ENCODE measurements at regions not wholly inside any gene's neighbourhood (a gene's known extent, or its start where the extent isn't known, plus 50 kb on each side); places are given as distances from the start of the nearest gene placed in this dataset.

DNA sequence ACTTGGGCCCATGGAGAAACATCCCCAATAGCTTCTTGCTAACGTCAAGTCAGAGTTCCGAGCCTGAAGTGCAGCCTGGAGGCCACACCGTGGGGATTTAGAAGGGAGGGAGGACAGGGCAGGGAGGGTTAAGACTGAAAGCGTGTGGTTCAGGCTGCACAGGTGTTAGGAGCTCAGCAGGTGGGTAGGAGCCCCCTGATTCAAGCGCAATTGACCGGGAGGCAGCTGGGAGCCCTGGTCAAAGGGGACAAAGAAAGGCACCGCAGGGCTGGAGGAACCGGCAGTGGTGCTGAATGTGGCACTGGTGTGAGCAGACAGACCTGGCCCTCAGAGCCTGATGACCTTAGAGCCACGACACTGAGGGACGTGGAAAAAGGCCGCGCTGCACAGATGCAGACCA, 149.6 kb downstream of the TMEM18 start:
- Histone ChIP-seq H3K9ac (no peak overlapping the region), H3K4me3 (ENCODE audit: low read depth in 2 of 2, low read length in 1 of 2) (no peak overlapping the region), H3K27me3 (ENCODE audit: insufficient read depth) (no peaks in the 10 kb centered on the region), H3K27ac (ENCODE audit: low read depth in 2 of 2, low read length in 1 of 2) (no peak overlapping the region), H3K9me2 (no peaks in the 10 kb centered on the region), H4K20me1 (ENCODE audit: insufficient read depth) (no peaks in the 10 kb centered on the region), H3K9me3 (peaks cover 18% of the 10 kb centered on the region), H3K4me1 (ENCODE audit: control insufficient read depth in 1 of 2, insufficient read depth in 2 of 2, low read depth in 1 of 2, low read length in 1 of 2) (no peaks in the 10 kb centered on the region; a peak in 1 of 4 replicates), H2AFZ (ENCODE audit: low read depth) (no peak overlapping the region), H3K36me3 (replicated peaks in 1 of 2; ENCODE audit: control insufficient read depth in 1 of 2, insufficient read depth in 2 of 2, low read length in 1 of 2) (no peaks in the 10 kb centered on the region), H3K79me2 (ENCODE audit: insufficient read depth) (no peaks in the 10 kb centered on the region), H3F3A (replicated peaks; ENCODE audit: insufficient read depth) (peaks cover 3% of the 10 kb centered on the region), H3K4me2 (no peak overlapping the region)
- CTCF ChIA-PET: interaction anchor here (0.9 to 1.1 kb wide), 2 partner anchors 109 to 139 kb away, joined by 4 read pairs; no protein-coding TSS in a partner anchor
- TF ChIP-seq FOSL2 (IDR thresholded peaks at IDR 0.05; ENCODE audit: borderline replicate concordance, low read depth) (no peak), JUND (IDR thresholded peaks at IDR 0.05) (no peak), FOXM1 (IDR thresholded peaks at IDR 0.05; ENCODE audit: low read depth) (no peak), NRF1 (IDR thresholded peaks at IDR 0.05; ENCODE audit: low read depth, low read length) (no peak)
- no peak for DNase-seq
- WGBS (ENCODE audit: low lambda C conversion rate): 64% methylated on average over 12 of the region's 12 CpGs
- POLR2A ChIA-PET: no interaction called here

DNA sequence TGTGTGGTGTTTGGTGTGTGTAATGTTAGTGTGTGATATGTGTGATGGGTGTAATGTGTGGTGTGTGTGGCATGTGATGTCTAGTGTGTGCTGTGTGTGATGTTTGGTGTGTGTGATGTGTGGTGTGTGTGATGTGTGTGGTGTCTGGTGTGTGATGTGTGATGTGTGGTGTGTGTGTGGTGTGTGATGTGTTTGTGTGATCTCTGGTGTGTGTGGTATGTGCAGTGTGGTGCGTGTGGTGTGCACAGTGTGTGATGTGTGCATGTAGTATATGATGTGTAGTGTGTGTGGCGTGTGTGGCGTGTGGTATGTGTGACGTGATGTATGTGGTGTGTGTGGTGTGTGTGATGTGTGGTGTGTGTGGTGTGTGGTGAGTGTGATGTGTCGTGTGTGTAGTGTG, 150.3 kb downstream of the TMEM18 start:
- Histone ChIP-seq H3K27me3 (ENCODE audit: insufficient read depth) (no peaks in the 10 kb centered on the region), H3K4me2 (no peak overlapping the region), H3K9ac (no peak overlapping the region), H3K79me2 (ENCODE audit: insufficient read depth) (no peaks in the 10 kb centered on the region), H3K4me1 (ENCODE audit: control insufficient read depth in 1 of 2, insufficient read depth in 2 of 2, low read depth in 1 of 2, low read length in 1 of 2) (no peaks in the 10 kb centered on the region; a peak in 1 of 4 replicates), H3K27ac (ENCODE audit: low read depth in 2 of 2, low read length in 1 of 2) (no peak overlapping the region), H3F3A (replicated peaks; ENCODE audit: insufficient read depth) (peaks cover 3% of the 10 kb centered on the region), H3K4me3 (ENCODE audit: low read depth in 2 of 2, low read length in 1 of 2) (no peak overlapping the region), H4K20me1 (ENCODE audit: insufficient read depth) (no peaks in the 10 kb centered on the region), H3K9me2 (no peaks in the 10 kb centered on the region), H3K9me3 (peaks cover 18% of the 10 kb centered on the region), H3K36me3 (replicated peaks in 1 of 2; ENCODE audit: control insufficient read depth in 1 of 2, insufficient read depth in 2 of 2, low read length in 1 of 2) (no peaks in the 10 kb centered on the region), H2AFZ (ENCODE audit: low read depth) (no peak overlapping the region)
- POLR2A ChIA-PET: no interaction called here
- CTCF ChIA-PET: interaction anchor here (0.9 to 1.1 kb wide), 2 partner anchors 109 to 140 kb away, joined by 4 read pairs; no protein-coding TSS in a partner anchor
- TF ChIP-seq FOXM1 (IDR thresholded peaks at IDR 0.05; ENCODE audit: low read depth) (no peak), NFIC (IDR thresholded peaks at IDR 0.05; ENCODE audit: borderline replicate concordance) (no peak), CTCF (IDR thresholded peaks at IDR 0.05) (no peak), MEF2A (IDR thresholded peaks at IDR 0.05; ENCODE audit: borderline replicate concordance, low read depth) (no peak), RFX5 (IDR thresholded peaks at IDR 0.05; ENCODE audit: low read length) (no peak), TCF12 (IDR thresholded peaks at IDR 0.05) (no peak), JUND (IDR thresholded peaks at IDR 0.05) (no peak), EZH2phosphoT487 (IDR thresholded peaks at IDR 0.05; ENCODE audit: borderline replicate concordance, low read depth) (no peak)
- TF ChIP-seq, protein P1, sequence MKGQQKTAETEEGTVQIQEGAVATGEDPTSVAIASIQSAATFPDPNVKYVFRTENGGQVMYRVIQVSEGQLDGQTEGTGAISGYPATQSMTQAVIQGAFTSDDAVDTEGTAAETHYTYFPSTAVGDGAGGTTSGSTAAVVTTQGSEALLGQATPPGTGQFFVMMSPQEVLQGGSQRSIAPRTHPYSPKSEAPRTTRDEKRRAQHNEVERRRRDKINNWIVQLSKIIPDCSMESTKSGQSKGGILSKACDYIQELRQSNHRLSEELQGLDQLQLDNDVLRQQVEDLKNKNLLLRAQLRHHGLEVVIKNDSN (IDR thresholded peaks at IDR 0.05; ENCODE audit: borderline replicate concordance, low read depth): no peak
- TF ChIP-seq, protein P2, sequence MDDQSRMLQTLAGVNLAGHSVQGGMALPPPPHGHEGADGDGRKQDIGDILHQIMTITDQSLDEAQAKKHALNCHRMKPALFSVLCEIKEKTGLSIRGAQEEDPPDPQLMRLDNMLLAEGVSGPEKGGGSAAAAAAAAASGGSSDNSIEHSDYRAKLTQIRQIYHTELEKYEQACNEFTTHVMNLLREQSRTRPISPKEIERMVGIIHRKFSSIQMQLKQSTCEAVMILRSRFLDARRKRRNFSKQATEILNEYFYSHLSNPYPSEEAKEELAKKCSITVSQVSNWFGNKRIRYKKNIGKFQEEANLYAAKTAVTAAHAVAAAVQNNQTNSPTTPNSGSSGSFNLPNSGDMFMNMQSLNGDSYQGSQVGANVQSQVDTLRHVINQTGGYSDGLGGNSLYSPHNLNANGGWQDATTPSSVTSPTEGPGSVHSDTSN (IDR thresholded peaks at IDR 0.05): no peak
- 51% methylated on average over 5 of the region's 5 CpGs for WGBS (ENCODE audit: low lambda C conversion rate)
- DNase-seq: no peak
